ENCODE measurements at regions not wholly inside any gene's neighbourhood (a gene's known extent, or its start where the extent isn't known, plus 50 kb on each side); places are given as distances from the start of the nearest gene placed in this dataset.

DNA sequence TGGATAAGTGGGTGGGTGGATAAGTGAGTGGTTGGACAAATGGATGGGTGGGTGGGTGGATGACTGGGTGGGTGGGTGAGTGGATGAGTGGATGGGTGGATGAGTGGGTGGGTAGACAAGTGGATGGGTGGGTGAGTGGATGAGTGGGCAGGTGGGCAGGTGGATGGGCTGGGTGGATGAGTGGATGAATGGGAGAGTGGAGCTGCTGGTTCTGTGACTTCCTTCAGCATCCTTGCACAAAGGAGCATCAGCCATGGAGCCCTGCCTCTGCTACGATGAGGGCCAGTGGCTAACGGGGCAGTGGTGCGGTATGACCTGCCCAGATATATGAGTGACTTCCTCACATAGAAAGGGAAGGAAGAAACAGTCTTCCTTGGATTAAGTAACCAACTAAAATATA lies 398.7 kb upstream of the IRX4 start:
- TF ChIP-seq, protein P1, sequence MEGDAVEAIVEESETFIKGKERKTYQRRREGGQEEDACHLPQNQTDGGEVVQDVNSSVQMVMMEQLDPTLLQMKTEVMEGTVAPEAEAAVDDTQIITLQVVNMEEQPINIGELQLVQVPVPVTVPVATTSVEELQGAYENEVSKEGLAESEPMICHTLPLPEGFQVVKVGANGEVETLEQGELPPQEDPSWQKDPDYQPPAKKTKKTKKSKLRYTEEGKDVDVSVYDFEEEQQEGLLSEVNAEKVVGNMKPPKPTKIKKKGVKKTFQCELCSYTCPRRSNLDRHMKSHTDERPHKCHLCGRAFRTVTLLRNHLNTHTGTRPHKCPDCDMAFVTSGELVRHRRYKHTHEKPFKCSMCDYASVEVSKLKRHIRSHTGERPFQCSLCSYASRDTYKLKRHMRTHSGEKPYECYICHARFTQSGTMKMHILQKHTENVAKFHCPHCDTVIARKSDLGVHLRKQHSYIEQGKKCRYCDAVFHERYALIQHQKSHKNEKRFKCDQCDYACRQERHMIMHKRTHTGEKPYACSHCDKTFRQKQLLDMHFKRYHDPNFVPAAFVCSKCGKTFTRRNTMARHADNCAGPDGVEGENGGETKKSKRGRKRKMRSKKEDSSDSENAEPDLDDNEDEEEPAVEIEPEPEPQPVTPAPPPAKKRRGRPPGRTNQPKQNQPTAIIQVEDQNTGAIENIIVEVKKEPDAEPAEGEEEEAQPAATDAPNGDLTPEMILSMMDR (conservative IDR thresholded peaks at IDR 0.05; ENCODE audit: low read length), result no peak
- TF ChIP-seq EZH2phosphoT487 (IDR thresholded peaks at IDR 0.05; ENCODE audit: borderline replicate concordance), result no peak

Data from Loucy (cell line).